Ishikawa (cell line): ENCODE measurements at regions not wholly inside any gene's neighbourhood (a gene's known extent, or its start where the extent isn't known, plus 50 kb on each side); places are given as distances from the start of the nearest gene placed in this dataset.

ENCODE experiments used
- CREB1 ChIP-seq: IDR thresholded peaks from 2 replicates; pipeline ENCODE4 v1.6.1; 2012; ENCODE audit warnings: low read depth
- EGR1 ChIP-seq: IDR thresholded peaks from 2 replicates; pipeline ENCODE4 v1.6.1; 2012
- EP300 ChIP-seq: IDR thresholded peaks from 2 replicates; pipeline ENCODE4 v1.6.1; 2012; ENCODE audit warnings: borderline replicate concordance
- MAX ChIP-seq: IDR thresholded peaks from 2 replicates; pipeline ENCODE4 v1.6.1; 2012
- RAD21 ChIP-seq: IDR thresholded peaks from 2 replicates; pipeline ENCODE4 v1.6.1; 2012; ENCODE audit warnings: low read depth
- REST ChIP-seq: IDR thresholded peaks from 2 replicates; pipeline ENCODE4 v1.6.1; 2012; ENCODE audit warnings: low read depth, mild to moderate bottlenecking
- TF ChIP-seq, protein P1 (sequence below): IDR thresholded peaks from 2 replicates; pipeline ENCODE4 v1.6.1; 2012

- no peak for TF ChIP-seq EGR1
- TF ChIP-seq MAX = no peak
- TF ChIP-seq EP300 = no peak
- no peak for TF ChIP-seq RAD21
- TF ChIP-seq, protein P1, sequence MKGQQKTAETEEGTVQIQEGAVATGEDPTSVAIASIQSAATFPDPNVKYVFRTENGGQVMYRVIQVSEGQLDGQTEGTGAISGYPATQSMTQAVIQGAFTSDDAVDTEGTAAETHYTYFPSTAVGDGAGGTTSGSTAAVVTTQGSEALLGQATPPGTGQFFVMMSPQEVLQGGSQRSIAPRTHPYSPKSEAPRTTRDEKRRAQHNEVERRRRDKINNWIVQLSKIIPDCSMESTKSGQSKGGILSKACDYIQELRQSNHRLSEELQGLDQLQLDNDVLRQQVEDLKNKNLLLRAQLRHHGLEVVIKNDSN = no peak
- TF ChIP-seq CREB1 = no peak
- no peak for TF ChIP-seq REST
These were observed 674.4 kb downstream of the PRR16 start for GRCh38 chr5:121138495-121138907.
